Naive thymus-derived CD4-positive, alpha-beta T cell (primary cell): ENCODE measurements at regions not wholly inside any gene's neighbourhood (a gene's known extent, or its start where the extent isn't known, plus 50 kb on each side); places are given as distances from the start of the nearest gene placed in this dataset.

Experiments
- ATAC-seq: fragments of 150-1000 bp; cut with Tn5 transposase; 2 replicates; pipeline ENCODE4 v1.10.0; 2021; ENCODE audit warnings: mild to moderate bottlenecking, moderate library complexity
- CTCF ChIA-PET: fragments of 350-600 bp; sonication (Branson Sonifier 250); formaldehyde crosslinking; loops from one replicate; lab custom pipeline; 2021; ENCODE audit warnings: antibody characterized with exemption; lab: Charles Lee
- POLR2A ChIA-PET: fragments of 350-600 bp; sonication (Branson Sonifier 250); formaldehyde crosslinking; loops from one replicate; lab custom pipeline; 2021; ENCODE audit warnings: antibody characterized with exemption, inconsistent platforms; lab: Charles Lee
- DNase-seq, 9 donors: peaks; one replicate each; pipeline versions ENCODE4 v3.0.0 to v3.0.0-alpha.2; 2020 to 2022; ENCODE audit warnings: mixed read lengths in 1 of 9
- H3K27ac ChIP-seq: one replicate; pipeline ENCODE4 v1.7.0; 2013; ENCODE audit warnings: mild to moderate bottlenecking, low read depth, low read length, moderate library complexity
- H3K27me3 ChIP-seq, 2 donors: one replicate each; pipeline ENCODE4 v1.7.0; 2013; ENCODE audit warnings: low read length in 2 of 2, mild to moderate bottlenecking in 2 of 2, moderate library complexity in 2 of 2; ENCODE audit not compliant: control insufficient read depth in 2 of 2, insufficient read depth in 2 of 2
- H3K36me3 ChIP-seq, 3 experiments: 1 replicate in 2 of 3; 2 replicates in 1 of 3; pipeline ENCODE4 v1.7.0; 2013; ENCODE audit warnings: low read length in 3 of 3, mild to moderate bottlenecking in 3 of 3, moderate library complexity in 1 of 3; ENCODE audit not compliant: insufficient read depth in 3 of 3, control insufficient read depth in 2 of 3
- H3K4me1 ChIP-seq, 2 donors: one replicate each; pipeline ENCODE4 v1.7.0; 2013; ENCODE audit warnings: low read length in 2 of 2, mild to moderate bottlenecking in 2 of 2, moderate library complexity in 1 of 2; ENCODE audit not compliant: control insufficient read depth in 2 of 2, insufficient read depth in 2 of 2
- H3K4me3 ChIP-seq: 2 replicates; pipeline ENCODE4 v1.7.0; 2013; ENCODE audit warnings: mild to moderate bottlenecking, low read length
- H3K9me3 ChIP-seq, 3 experiments: 1 replicate in 2 of 3; 2 replicates in 1 of 3; pipeline ENCODE4 v1.7.0; 2013; ENCODE audit warnings: low read length in 3 of 3; ENCODE audit not compliant: control insufficient read depth in 2 of 3
- H3K27ac Mint-ChIP-seq, 9 donors: one replicate each; pipeline ENCODE4 v1.8.0; 2020 to 2022; ENCODE audit warnings: mixed read lengths in 9 of 9, mild to moderate bottlenecking in 8 of 9, moderate library complexity in 5 of 9, inconsistent platforms in 2 of 9
- H3K27me3 Mint-ChIP-seq, 5 donors: one replicate each; pipeline ENCODE4 v1.8.0; 2021 to 2022; ENCODE audit warnings: mixed read lengths in 5 of 5, mild to moderate bottlenecking in 1 of 5
- H3K36me3 Mint-ChIP-seq, 5 donors: one replicate each; pipeline ENCODE4 v1.8.0; 2020 to 2022; ENCODE audit warnings: mixed read lengths in 5 of 5, mild to moderate bottlenecking in 3 of 5, inconsistent platforms in 1 of 5
- H3K4me1 Mint-ChIP-seq, 7 donors: one replicate each; pipeline ENCODE4 v1.8.0; 2020 to 2022; ENCODE audit warnings: mixed read lengths in 7 of 7, mild to moderate bottlenecking in 3 of 7, inconsistent platforms in 1 of 7
- H3K4me3 Mint-ChIP-seq, 10 donors: one replicate each; pipeline ENCODE4 v1.8.0; 2020 to 2022; ENCODE audit warnings: mild to moderate bottlenecking in 10 of 10, mixed read lengths in 10 of 10, moderate library complexity in 6 of 10, inconsistent platforms in 2 of 10
- H3K9me3 Mint-ChIP-seq, 11 donors: one replicate each; pipeline ENCODE4 v1.8.0; 2020 to 2022; ENCODE audit warnings: mixed read lengths in 11 of 11, mild to moderate bottlenecking in 4 of 11, inconsistent platforms in 1 of 11, moderate library complexity in 1 of 11
- intact Hi-C, 2 donors: fragments of 100-400 bp; cut with micrococcal nuclease; formaldehyde crosslinking; loops; one replicate each; pipeline ENCODE4 v1.15.1; 2023

DNA sequence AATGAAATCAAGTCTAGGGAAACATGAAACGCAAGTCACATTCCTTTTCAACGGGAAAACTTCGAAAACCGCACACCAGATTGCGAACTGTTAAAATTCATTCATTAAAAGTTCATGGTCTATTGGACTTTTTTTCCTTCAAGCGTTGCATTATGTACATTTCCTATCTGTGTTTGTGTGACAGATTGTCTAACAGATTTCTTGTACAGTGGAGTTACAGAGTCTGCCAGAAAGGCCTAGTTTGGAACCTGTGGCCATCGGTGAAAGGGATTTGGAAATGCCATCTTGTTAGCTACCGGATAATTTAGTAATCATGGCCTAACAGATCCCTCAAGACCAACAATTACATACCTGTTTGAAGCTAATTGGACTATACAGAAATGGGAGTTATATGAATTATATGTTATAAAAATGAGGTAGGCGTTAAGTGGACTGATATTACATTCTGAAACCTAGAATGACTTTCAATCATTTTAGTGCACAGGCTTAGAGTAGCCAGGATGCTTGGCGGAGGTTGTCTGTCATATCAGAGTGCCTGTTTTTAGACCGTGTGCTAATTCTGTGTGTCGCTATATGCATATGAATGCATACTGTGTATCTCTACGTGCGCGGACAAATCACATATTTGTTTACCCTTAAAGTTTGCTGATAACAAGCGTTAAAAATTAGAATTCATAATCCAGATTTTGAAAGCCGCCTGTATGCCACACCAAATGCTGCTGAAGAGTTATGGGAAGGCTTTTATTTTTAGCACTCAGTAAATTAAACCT is 885.4 kb upstream of the RBFOX1 start:
- Histone ChIP-seq H3K27ac (no peak overlapping the region), H3K4me3 (no peak overlapping the region), H3K36me3 (no peaks in the 10 kb centered on the region), H3K9me3 (peaks cover 0 to 3% (median 0%) of the 10 kb centered on the region in 3 experiments), H3K4me1 (no peaks in the 10 kb centered on the region), H3K27me3 (no peaks in the 10 kb centered on the region)
- no peaks in the 10 kb centered on the region for H3K27me3 Mint-ChIP-seq
- H3K27ac Mint-ChIP-seq = no peak overlapping the region
- DNase-seq (no peak), ATAC-seq (no peak)
- no peak overlapping the region for H3K4me3 Mint-ChIP-seq
- ChIA-PET CTCF (no interaction called here), POLR2A (no interaction called here)
- intact Hi-C loops = no loop called here
- peaks cover 4 to 20% (median 9%) of the 10 kb centered on the region in 11 donors for H3K9me3 Mint-ChIP-seq
- peaks cover 0 to 3% (median 0%) of the 10 kb centered on the region in 5 donors for H3K36me3 Mint-ChIP-seq
- no peaks in the 10 kb centered on the region for H3K4me1 Mint-ChIP-seq

DNA sequence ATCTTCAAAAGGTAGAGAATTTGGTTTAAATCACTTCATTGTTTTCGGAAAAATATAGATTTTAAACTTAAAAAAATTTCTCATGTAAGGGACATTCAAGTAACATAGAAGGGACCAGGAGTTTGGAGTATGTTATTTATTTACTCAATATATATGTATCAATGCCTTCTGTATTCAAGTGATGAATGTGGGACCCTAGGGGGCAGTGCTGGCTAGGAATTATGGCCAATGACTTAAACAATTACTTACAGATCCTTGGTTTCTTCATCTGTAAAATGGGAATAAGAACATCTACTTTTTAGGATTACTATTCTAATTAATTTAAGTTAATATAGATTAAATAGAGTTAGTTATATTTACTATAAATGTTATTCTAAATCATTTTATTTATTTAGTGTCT is 886.3 kb upstream of the RBFOX1 start:
- H3K27ac Mint-ChIP-seq = no peak overlapping the region
- no peak overlapping the region for H3K4me3 Mint-ChIP-seq
- intact Hi-C loops = no loop called here
- no peak overlapping the region for H3K27ac ChIP-seq
- POLR2A ChIA-PET = no interaction called here
- H3K4me3 ChIP-seq = no peak overlapping the region
- no peaks in the 10 kb centered on the region for H3K9me3 ChIP-seq
- H3K36me3 ChIP-seq = no peaks in the 10 kb centered on the region
- H3K27me3 ChIP-seq = no peaks in the 10 kb centered on the region
- DNase-seq = no peak
- CTCF ChIA-PET = no interaction called here
- H3K9me3 Mint-ChIP-seq = peaks cover 2 to 12% (median 7%) of the 10 kb centered on the region in 11 donors
- no peaks in the 10 kb centered on the region for H3K4me1 Mint-ChIP-seq
- H3K4me1 ChIP-seq = no peaks in the 10 kb centered on the region
- H3K36me3 Mint-ChIP-seq = peaks cover 0 to 3% (median 0%) of the 10 kb centered on the region in 5 donors
- ATAC-seq = no peak
- H3K27me3 Mint-ChIP-seq = no peaks in the 10 kb centered on the region

DNA sequence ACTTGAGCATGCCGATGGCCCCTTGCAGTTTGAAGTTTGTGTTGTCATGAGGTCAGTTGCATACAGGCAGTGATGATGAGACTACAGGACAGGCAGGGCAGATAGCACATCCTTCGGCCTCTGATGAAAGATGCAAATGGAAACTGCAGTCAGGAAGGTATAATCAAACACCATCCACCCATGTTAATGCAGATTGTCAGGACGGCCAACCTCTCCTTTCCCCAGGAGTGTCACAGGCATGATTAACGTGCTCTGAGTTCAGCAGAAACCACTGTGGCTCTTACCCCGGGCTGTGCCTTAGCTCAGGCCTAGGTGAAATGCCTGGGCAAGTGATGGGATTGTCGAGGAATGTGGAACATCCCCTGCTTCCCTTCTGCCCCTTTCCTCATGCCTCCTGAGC is 893.5 kb upstream of the RBFOX1 start:
- POLR2A ChIA-PET = no interaction called here

DNA sequence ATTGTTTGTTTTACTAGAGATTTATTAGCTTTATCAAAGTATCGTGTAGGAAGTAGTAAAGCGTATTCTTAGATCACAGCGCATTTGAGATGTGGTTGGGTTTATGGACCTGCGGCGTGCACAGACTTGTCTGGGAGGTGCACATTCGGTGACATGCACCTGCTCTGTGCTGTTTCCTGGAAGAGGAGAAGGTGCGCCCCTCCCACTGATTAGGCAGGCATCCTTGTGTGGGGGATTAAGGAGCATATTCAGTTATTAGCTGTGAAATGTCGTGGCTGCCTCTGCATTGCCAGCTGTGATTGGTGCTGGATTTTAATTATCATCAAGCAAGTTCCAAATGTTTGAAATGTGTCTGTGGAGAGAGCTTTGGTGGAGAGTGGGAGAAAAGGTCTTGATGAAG is 903.8 kb upstream of the RBFOX1 start:
- Histone ChIP-seq H3K36me3 (no peaks in the 10 kb centered on the region), H3K9me3 (no peaks in the 10 kb centered on the region), H3K27ac (no peak overlapping the region), H3K27me3 (no peaks in the 10 kb centered on the region), H3K4me1 (no peaks in the 10 kb centered on the region), H3K4me3 (no peak overlapping the region)
- no peaks in the 10 kb centered on the region for H3K27me3 Mint-ChIP-seq
- H3K4me1 Mint-ChIP-seq = no peaks in the 10 kb centered on the region
- no peaks in the 10 kb centered on the region for H3K36me3 Mint-ChIP-seq
- no peak for DNase-seq
- H3K27ac Mint-ChIP-seq = no peak overlapping the region
- ChIA-PET CTCF (no interaction called here), POLR2A (no interaction called here)
- no peak for ATAC-seq
- H3K9me3 Mint-ChIP-seq = peaks cover 0 to 27% (median 6%) of the 10 kb centered on the region in 11 donors
- intact Hi-C loops = no loop called here
- H3K4me3 Mint-ChIP-seq = no peak overlapping the region

More for the DNA sequence above, 893.5 kb upstream of the RBFOX1 start:
- CTCF ChIA-PET = no interaction called here
- Mint-ChIP-seq H3K4me3 (no peak overlapping the region), H3K27me3 (no peaks in the 10 kb centered on the region), H3K36me3 (peaks cover 0 to 3% (median 0%) of the 10 kb centered on the region in 5 donors), H3K9me3 (peaks cover 0 to 30% (median 8%) of the 10 kb centered on the region in 11 donors), H3K27ac (no peak overlapping the region), H3K4me1 (no peaks in the 10 kb centered on the region)
- Histone ChIP-seq H3K9me3 (no peaks in the 10 kb centered on the region), H3K36me3 (no peaks in the 10 kb centered on the region), H3K4me1 (no peaks in the 10 kb centered on the region), H3K4me3 (no peak overlapping the region), H3K27me3 (no peaks in the 10 kb centered on the region), H3K27ac (no peak overlapping the region)
- ATAC-seq = no peak
- DNase-seq = no peak
- intact Hi-C loops = no loop called here

DNA sequence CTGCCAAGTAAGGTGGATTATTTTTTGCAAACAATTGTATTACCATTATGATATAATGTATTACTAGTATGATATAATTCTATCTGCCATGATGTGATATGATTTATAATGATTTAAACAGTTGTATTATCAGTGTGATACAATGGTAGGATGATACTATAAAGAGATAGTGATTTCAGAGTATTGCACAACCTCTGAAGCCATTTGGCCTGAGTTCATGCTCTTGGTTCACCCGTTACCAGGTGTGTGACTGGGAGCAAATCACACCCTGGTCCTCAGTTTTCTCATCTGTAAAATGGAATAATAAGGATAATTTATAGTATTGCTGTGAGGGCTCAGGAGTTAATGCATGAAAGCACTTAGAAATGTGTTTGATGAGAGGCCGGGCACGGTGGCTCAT is 905.0 kb upstream of the RBFOX1 start:
- no peaks in the 10 kb centered on the region for H3K27me3 ChIP-seq
- intact Hi-C loops = no loop called here
- no peak overlapping the region for H3K4me3 Mint-ChIP-seq
- H3K9me3 ChIP-seq = no peaks in the 10 kb centered on the region
- H3K27me3 Mint-ChIP-seq = no peaks in the 10 kb centered on the region
- H3K36me3 ChIP-seq = no peaks in the 10 kb centered on the region
- H3K27ac ChIP-seq = no peak overlapping the region
- ChIA-PET CTCF (no interaction called here), POLR2A (no interaction called here)
- no peak for DNase-seq
- H3K4me3 ChIP-seq = no peak overlapping the region
- no peak overlapping the region for H3K27ac Mint-ChIP-seq
- H3K9me3 Mint-ChIP-seq = peaks cover 0 to 21% (median 14%) of the 10 kb centered on the region in 11 donors
- H3K4me1 Mint-ChIP-seq = no peaks in the 10 kb centered on the region
- no peak for ATAC-seq
- H3K4me1 ChIP-seq = no peaks in the 10 kb centered on the region
- H3K36me3 Mint-ChIP-seq = peaks cover 0 to 6% (median 0%) of the 10 kb centered on the region in 5 donors

DNA sequence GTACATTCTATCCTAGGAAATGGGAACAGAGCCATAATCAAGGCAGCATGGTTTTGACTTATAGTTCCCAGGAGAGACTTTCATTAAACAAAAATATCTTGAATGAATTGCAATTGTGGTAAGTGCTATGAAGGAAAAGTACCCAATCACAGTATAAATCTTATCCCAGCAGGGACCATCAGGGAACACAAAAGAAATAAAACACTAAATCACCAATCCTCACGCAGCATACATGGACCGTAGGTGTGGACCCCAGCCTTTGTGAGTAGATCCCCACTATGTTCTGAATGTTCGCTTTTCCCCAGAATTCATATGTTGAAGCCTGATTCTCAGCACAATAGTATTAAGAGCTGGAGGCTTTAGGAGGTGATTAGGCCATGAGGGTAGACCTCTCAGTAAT is 925.0 kb upstream of the RBFOX1 start:
- no peaks in the 10 kb centered on the region for H3K4me1 ChIP-seq
- no peak overlapping the region for H3K4me3 Mint-ChIP-seq
- intact Hi-C loops = no loop called here
- CTCF ChIA-PET = no interaction called here
- peaks cover 0 to 17% (median 5%) of the 10 kb centered on the region in 11 donors for H3K9me3 Mint-ChIP-seq
- ATAC-seq (no peak), DNase-seq (no peak)
- H3K27ac Mint-ChIP-seq = no peak overlapping the region
- no peaks in the 10 kb centered on the region for H3K27me3 ChIP-seq
- no peaks in the 10 kb centered on the region for H3K27me3 Mint-ChIP-seq
- no peak overlapping the region for H3K27ac ChIP-seq
- no peaks in the 10 kb centered on the region for H3K36me3 ChIP-seq
- no peak overlapping the region for H3K4me3 ChIP-seq
- no peaks in the 10 kb centered on the region for H3K9me3 ChIP-seq
- H3K36me3 Mint-ChIP-seq = no peaks in the 10 kb centered on the region
- POLR2A ChIA-PET = no interaction called here
- H3K4me1 Mint-ChIP-seq = no peaks in the 10 kb centered on the region

DNA sequence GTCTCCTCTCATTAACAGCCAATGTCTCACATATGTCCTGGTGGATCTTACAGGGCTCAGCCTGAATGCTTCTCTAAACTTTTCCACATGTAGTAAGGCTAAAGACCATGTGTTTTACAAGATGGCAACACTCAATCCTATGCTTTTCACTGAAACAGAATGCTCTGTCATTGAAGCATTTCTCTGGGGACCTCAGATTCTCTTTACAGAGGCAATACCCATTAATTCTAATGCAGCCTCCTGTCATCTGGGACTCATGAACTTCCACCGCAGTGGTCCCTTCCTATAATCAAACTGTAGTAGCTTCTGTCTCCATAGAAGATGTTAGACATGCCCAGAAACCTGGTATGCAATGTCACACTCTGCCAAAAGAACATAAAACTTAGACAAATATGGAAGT is 926.6 kb upstream of the RBFOX1 start:
- intact Hi-C loops = no loop called here
- H3K9me3 ChIP-seq = no peaks in the 10 kb centered on the region
- Mint-ChIP-seq H3K4me1 (no peaks in the 10 kb centered on the region), H3K4me3 (no peak overlapping the region), H3K36me3 (no peaks in the 10 kb centered on the region), H3K27me3 (no peaks in the 10 kb centered on the region), H3K9me3 (peaks cover 0 to 13% (median 6%) of the 10 kb centered on the region in 11 donors), H3K27ac (no peak overlapping the region)
- no peaks in the 10 kb centered on the region for H3K4me1 ChIP-seq
- POLR2A ChIA-PET = no interaction called here
- no peak overlapping the region for H3K27ac ChIP-seq
- CTCF ChIA-PET = no interaction called here
- no peak for DNase-seq
- no peak for ATAC-seq
- no peaks in the 10 kb centered on the region for H3K36me3 ChIP-seq
- H3K4me3 ChIP-seq = no peak overlapping the region
- no peaks in the 10 kb centered on the region for H3K27me3 ChIP-seq
